ENCODE measurements at regions not wholly inside any gene's neighbourhood (a gene's known extent, or its start where the extent isn't known, plus 50 kb on each side); places are given as distances from the start of the nearest gene placed in this dataset.

GRCh38 chr2:176681584-176682115 lies 412.4 kb downstream of the MTX2 start:
- H3K36me3 ChIP-seq, result no peaks in the 10 kb centered on the region
- no peaks in the 10 kb centered on the region for H3K4me1 ChIP-seq
- no peak for TF ChIP-seq CTCF (IDR thresholded peaks at IDR 0.05; ENCODE audit: low read depth, low read length)
- H3K9me3 ChIP-seq, result no peaks in the 10 kb centered on the region
- no peak overlapping the region for H3K4me3 ChIP-seq (ENCODE audit: low read depth, low read length)
- H3K27me3 ChIP-seq, result no peaks in the 10 kb centered on the region
- no peak for DNase-seq

GRCh38 chr2:176682278-176682677 lies 413.0 kb downstream of the MTX2 start:
- DNase-seq, result no peak
- Histone ChIP-seq H3K4me1 (no peaks in the 10 kb centered on the region), H3K36me3 (no peaks in the 10 kb centered on the region), H3K27me3 (no peaks in the 10 kb centered on the region), H3K4me3 (ENCODE audit: low read depth, low read length) (no peak overlapping the region), H3K9me3 (no peaks in the 10 kb centered on the region)
- TF ChIP-seq CTCF (IDR thresholded peaks at IDR 0.05; ENCODE audit: low read depth, low read length), result no peak

GRCh38 chr2:176683618-176684111 lies 414.4 kb downstream of the MTX2 start:
- Histone ChIP-seq H3K4me3 (ENCODE audit: low read depth, low read length) (no peak overlapping the region), H3K4me1 (no peaks in the 10 kb centered on the region), H3K9me3 (no peaks in the 10 kb centered on the region), H3K27me3 (no peaks in the 10 kb centered on the region), H3K36me3 (no peaks in the 10 kb centered on the region)
- TF ChIP-seq CTCF (IDR thresholded peaks at IDR 0.05; ENCODE audit: low read depth, low read length), result no peak
- no peak for DNase-seq

GRCh38 chr2:176685908-176686307 lies 416.7 kb downstream of the MTX2 start:
- no peak for DNase-seq
- Histone ChIP-seq H3K9me3 (no peaks in the 10 kb centered on the region), H3K4me1 (no peaks in the 10 kb centered on the region), H3K27me3 (no peaks in the 10 kb centered on the region), H3K36me3 (no peaks in the 10 kb centered on the region), H3K4me3 (ENCODE audit: low read depth, low read length) (no peak overlapping the region)
- TF ChIP-seq CTCF (IDR thresholded peaks at IDR 0.05; ENCODE audit: low read depth, low read length), result no peak

GRCh38 chr2:176686328-176686727 lies 417.1 kb downstream of the MTX2 start:
- TF ChIP-seq CTCF (IDR thresholded peaks at IDR 0.05; ENCODE audit: low read depth, low read length), result no peak
- Histone ChIP-seq H3K4me3 (ENCODE audit: low read depth, low read length) (no peak overlapping the region), H3K36me3 (no peaks in the 10 kb centered on the region), H3K9me3 (no peaks in the 10 kb centered on the region), H3K27me3 (no peaks in the 10 kb centered on the region), H3K4me1 (no peaks in the 10 kb centered on the region)
- DNase-seq, result no peak

GRCh38 chr2:176687342-176687741 lies 418.1 kb downstream of the MTX2 start:
- Histone ChIP-seq H3K36me3 (no peaks in the 10 kb centered on the region), H3K4me3 (ENCODE audit: low read depth, low read length) (no peak overlapping the region), H3K4me1 (no peaks in the 10 kb centered on the region), H3K9me3 (no peaks in the 10 kb centered on the region), H3K27me3 (no peaks in the 10 kb centered on the region)
- TF ChIP-seq CTCF (IDR thresholded peaks at IDR 0.05; ENCODE audit: low read depth, low read length), result no peak
- DNase-seq, result no peak
